ENCODE measurements at regions not wholly inside any gene's neighbourhood (a gene's known extent, or its start where the extent isn't known, plus 50 kb on each side); places are given as distances from the start of the nearest gene placed in this dataset.
"Not testable (repeated sequence)": the region's sequence is repeated elsewhere in the genome, so short reads cannot be mapped to it uniquely, and the experiment has no call there.

DNA sequence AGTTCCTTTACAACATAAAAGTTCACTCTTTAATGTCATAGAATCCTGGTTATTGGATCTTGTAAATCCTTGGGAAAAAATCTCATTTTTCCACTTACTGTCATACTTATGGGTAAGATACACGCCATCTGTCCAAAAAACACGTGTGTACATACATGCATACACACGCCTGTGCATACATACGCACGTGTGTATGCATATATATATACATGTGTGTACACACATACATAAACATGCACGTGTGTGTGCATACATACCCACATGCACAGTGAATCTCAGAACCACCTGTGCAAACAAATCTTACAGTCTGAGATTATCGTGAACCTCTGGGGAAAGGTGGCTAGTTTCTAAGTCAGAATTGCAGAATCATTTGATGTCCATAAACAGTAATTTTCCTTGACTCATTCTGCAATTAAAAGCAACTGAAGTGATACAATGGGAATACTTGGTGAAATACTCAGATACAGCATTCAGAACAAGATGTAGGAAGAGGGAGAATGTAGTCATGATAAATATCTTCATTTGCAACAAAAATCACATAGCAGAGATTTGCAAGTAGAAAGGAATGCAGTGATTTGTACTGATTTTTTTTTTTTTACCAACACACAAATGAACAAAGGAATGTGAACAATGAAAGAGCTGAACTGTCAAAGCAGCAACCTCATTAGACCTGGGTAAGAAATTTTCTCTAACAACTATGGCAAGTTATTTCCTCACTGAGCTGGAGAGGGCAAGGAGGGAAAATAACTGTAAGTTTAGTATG, 160.6 kb upstream of the POU1F1 start:
- H3K4me1 ChIP-seq: no peaks in the 10 kb centered on the region
- peaks cover 0 to 4% (median 0%) of the 10 kb centered on the region in 4 donors for H3K9me3 ChIP-seq
- no peak overlapping the region for H3K27ac ChIP-seq (replicated peaks in 1 of 4)
- no peak for DNase-seq (ENCODE audit: extremely low spot score)
- H3K36me3 ChIP-seq: no peaks in the 10 kb centered on the region
- intact Hi-C loops (cut with DNase I): no loop called here
- H3K4me3 ChIP-seq: no peak overlapping the region
- H3K27me3 ChIP-seq: no peaks in the 10 kb centered on the region
- TF ChIP-seq, protein P1, sequence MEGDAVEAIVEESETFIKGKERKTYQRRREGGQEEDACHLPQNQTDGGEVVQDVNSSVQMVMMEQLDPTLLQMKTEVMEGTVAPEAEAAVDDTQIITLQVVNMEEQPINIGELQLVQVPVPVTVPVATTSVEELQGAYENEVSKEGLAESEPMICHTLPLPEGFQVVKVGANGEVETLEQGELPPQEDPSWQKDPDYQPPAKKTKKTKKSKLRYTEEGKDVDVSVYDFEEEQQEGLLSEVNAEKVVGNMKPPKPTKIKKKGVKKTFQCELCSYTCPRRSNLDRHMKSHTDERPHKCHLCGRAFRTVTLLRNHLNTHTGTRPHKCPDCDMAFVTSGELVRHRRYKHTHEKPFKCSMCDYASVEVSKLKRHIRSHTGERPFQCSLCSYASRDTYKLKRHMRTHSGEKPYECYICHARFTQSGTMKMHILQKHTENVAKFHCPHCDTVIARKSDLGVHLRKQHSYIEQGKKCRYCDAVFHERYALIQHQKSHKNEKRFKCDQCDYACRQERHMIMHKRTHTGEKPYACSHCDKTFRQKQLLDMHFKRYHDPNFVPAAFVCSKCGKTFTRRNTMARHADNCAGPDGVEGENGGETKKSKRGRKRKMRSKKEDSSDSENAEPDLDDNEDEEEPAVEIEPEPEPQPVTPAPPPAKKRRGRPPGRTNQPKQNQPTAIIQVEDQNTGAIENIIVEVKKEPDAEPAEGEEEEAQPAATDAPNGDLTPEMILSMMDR (IDR thresholded peaks at IDR 0.05): no peak
- no peak for TF ChIP-seq POLR2AphosphoS5 (IDR thresholded peaks at IDR 0.05)
- TF ChIP-seq EP300 (IDR thresholded peaks at IDR 0.05): no peak
- TF ChIP-seq POLR2A (IDR thresholded peaks at IDR 0.05; ENCODE audit: low read depth): no peak
- 66% methylated on average over 7 of the region's 7 CpGs for WGBS

GRCh38 chr3:87435926-87436620, 159.7 kb upstream of the POU1F1 start:
- WGBS: 42% methylated on average over 5 of the region's 5 CpGs
- intact Hi-C loops (cut with DNase I): no loop called here
- TF ChIP-seq POLR2A (IDR thresholded peaks at IDR 0.05; ENCODE audit: low read depth): no peak
- no peak for TF ChIP-seq EP300 (IDR thresholded peaks at IDR 0.05)
- TF ChIP-seq, protein P1 (IDR thresholded peaks at IDR 0.05): no peak
- TF ChIP-seq POLR2AphosphoS5 (IDR thresholded peaks at IDR 0.05): no peak
- Histone ChIP-seq H3K4me3 (no peak overlapping the region), H3K27me3 (no peaks in the 10 kb centered on the region), H3K36me3 (no peaks in the 10 kb centered on the region), H3K27ac (replicated peaks in 1 of 4) (no peak overlapping the region), H3K4me1 (no peaks in the 10 kb centered on the region), H3K9me3 (peaks cover 0 to 4% (median 0%) of the 10 kb centered on the region in 4 donors)
- no peak for DNase-seq (ENCODE audit: extremely low spot score)

DNA sequence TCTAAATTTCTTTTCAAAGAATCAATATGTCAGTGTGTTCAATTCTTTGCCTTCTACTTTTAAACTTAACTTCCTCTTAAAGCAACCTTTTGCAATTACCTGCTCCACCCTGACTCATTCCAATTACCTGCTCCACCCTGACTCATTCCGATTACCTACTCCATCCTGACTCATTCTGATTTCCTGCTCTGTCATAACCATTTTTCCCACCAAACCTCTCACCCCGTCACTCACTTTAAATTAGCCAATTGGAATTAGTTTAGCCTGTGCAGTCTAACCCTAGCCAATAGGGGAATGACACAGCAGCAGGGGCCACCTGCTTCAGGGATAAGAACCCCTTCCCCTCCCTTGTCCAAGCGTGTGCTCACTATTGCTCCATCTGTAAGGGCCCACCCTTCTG, 157.1 kb upstream of the POU1F1 start:
- H3K36me3 ChIP-seq; H3K9me3 ChIP-seq; DNase-seq (ENCODE audit: extremely low spot score); H3K4me1 ChIP-seq; intact Hi-C loops (cut with DNase I); H3K4me3 ChIP-seq; H3K27ac ChIP-seq (replicated peaks in 1 of 4); H3K27me3 ChIP-seq: not testable (repeated sequence)
- WGBS: 79% methylated on average over 3 of the region's 3 CpGs

DNA sequence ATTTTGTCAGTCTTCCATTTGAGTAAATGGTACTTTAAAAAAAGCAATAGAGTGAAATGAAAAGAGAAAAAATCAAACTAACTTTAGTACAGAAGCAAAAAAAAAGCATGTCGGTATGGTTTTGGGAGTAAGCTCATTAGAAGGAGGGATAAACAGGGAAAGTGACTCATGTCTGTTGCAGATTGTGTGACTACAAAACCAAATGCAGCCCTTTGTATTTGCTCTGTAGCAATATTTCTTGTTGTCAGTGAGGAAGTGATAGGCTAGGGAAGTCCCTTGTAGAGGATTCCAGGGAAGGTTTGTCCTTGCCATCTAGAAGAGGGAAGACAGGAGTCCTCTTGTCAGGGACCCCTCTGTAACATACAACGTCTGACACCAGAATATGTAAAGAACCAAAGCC, 150.5 kb upstream of the POU1F1 start:
- Histone ChIP-seq H3K36me3 (no peaks in the 10 kb centered on the region), H3K27me3 (no peaks in the 10 kb centered on the region), H3K4me3 (no peak overlapping the region), H3K4me1 (no peaks in the 10 kb centered on the region), H3K9me3 (no peaks in the 10 kb centered on the region), H3K27ac (replicated peaks in 1 of 4) (no peak overlapping the region)
- intact Hi-C loops (cut with DNase I): no loop called here
- WGBS: 68% methylated on average over 2 of the region's 2 CpGs
- DNase-seq (ENCODE audit: extremely low spot score): no peak
- TF ChIP-seq POLR2A (IDR thresholded peaks at IDR 0.05; ENCODE audit: low read depth) (no peak), POLR2AphosphoS5 (IDR thresholded peaks at IDR 0.05) (no peak), EP300 (IDR thresholded peaks at IDR 0.05) (no peak)
- TF ChIP-seq, protein P1 (IDR thresholded peaks at IDR 0.05): no peak

DNA sequence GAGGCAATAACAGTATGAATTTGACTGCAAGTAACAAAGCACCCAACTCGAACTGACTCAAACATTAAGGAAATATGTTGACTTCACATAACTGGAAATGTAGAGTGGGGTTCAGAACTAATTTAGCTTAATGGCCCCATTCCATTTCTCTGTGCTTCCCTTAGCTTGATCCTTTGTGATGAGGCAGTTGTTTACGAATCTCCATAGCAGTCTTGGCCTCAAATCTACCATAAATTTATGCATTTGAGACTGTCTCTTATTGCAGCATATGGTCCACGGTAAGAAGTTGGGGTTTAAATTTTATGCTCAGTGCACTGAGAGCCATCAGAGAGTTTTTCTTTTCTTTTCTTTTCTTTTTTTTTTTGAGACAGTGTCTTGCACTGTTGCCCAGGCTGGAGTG, 148.7 kb upstream of the POU1F1 start:
- no peaks in the 10 kb centered on the region for H3K36me3 ChIP-seq
- intact Hi-C loops (cut with DNase I): no loop called here
- DNase-seq (ENCODE audit: extremely low spot score): no peak
- WGBS: 83% methylated on average over 3 of the region's 3 CpGs
- no peak overlapping the region for H3K27ac ChIP-seq (replicated peaks in 1 of 4)
- H3K9me3 ChIP-seq: no peaks in the 10 kb centered on the region
- no peak for TF ChIP-seq EP300 (IDR thresholded peaks at IDR 0.05)
- TF ChIP-seq POLR2A (IDR thresholded peaks at IDR 0.05; ENCODE audit: low read depth): no peak
- TF ChIP-seq, protein P1 (IDR thresholded peaks at IDR 0.05): no peak
- TF ChIP-seq POLR2AphosphoS5 (IDR thresholded peaks at IDR 0.05): no peak
- H3K4me1 ChIP-seq: no peaks in the 10 kb centered on the region
- H3K27me3 ChIP-seq: no peaks in the 10 kb centered on the region
- no peak overlapping the region for H3K4me3 ChIP-seq
